ENCODE measurements at regions not wholly inside any gene's neighbourhood (a gene's known extent, or its start where the extent isn't known, plus 50 kb on each side); places are given as distances from the start of the nearest gene placed in this dataset.

DNA sequence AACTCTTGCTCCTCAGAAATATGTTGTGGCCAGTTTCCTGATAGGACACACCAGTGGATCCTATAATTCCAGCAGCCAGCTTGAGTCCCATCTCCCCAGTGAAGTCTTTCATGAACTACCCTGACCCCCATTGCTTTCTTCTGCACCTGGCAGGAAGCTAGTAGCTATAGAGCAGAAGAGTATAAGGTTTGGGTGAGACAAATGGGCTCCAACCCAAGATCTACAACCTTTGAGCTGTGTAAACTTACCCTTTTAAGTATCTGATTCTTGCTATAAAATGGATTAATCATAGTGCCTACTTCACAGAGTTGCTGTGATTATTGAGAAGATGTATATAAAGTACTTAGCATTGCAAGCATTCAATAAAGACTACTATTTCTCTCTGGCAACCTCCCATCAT lies 396.9 kb upstream of the CADM1 start:
- no peak for TF ChIP-seq CTCF (IDR thresholded peaks at IDR 0.05; ENCODE audit: low read depth, low read length)
- no peak overlapping the region for H3K4me3 ChIP-seq (ENCODE audit: low read depth, low read length)

GRCh38 chr11:115900111-115900510 lies 395.9 kb upstream of the CADM1 start:
- no peak overlapping the region for H3K4me3 ChIP-seq (ENCODE audit: low read depth, low read length)
- no peak for TF ChIP-seq CTCF (IDR thresholded peaks at IDR 0.05; ENCODE audit: low read depth, low read length)

- TF ChIP-seq CTCF (IDR thresholded peaks at IDR 0.05; ENCODE audit: low read depth, low read length) = no peak
- no peak overlapping the region for H3K4me3 ChIP-seq (ENCODE audit: low read depth, low read length)
Observed at GRCh38 chr11:115897707-115898106, 393.5 kb upstream of the CADM1 start.

- no peak for TF ChIP-seq CTCF (IDR thresholded peaks at IDR 0.05; ENCODE audit: low read depth, low read length)
- no peak overlapping the region for H3K4me3 ChIP-seq (ENCODE audit: low read depth, low read length)
Observed at GRCh38 chr11:115896084-115896483, 391.9 kb upstream of the CADM1 start.

DNA sequence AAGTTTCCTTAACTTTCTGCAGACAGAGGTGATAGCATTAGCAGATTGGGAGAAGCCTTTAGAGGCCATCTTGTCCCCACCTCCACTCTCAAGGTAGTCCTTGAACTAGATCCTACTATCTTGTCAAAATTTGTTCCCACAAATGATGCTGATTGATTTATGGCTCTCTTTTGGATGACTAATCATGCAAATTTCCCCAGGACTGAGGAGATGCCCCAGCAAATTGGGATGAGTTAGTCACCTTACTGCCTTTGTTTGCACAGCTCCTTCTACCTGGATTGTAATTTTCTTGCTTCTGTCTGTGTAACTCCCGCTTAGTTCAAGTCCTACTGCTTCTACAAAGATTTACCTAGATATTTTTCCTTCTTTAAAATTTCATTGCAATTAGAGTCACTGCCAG lies 391.4 kb upstream of the CADM1 start:
- H3K4me3 ChIP-seq (ENCODE audit: low read depth, low read length) = no peak overlapping the region
- no peak for TF ChIP-seq CTCF (IDR thresholded peaks at IDR 0.05; ENCODE audit: low read depth, low read length)

- TF ChIP-seq CTCF (IDR thresholded peaks at IDR 0.05; ENCODE audit: low read depth, low read length) = no peak
- no peak overlapping the region for H3K4me3 ChIP-seq (ENCODE audit: low read depth, low read length)
Observed at GRCh38 chr11:115894176-115894575, 390.0 kb upstream of the CADM1 start.

GRCh38 chr11:115893461-115894099 lies 389.4 kb upstream of the CADM1 start:
- no peak for TF ChIP-seq CTCF (IDR thresholded peaks at IDR 0.05; ENCODE audit: low read depth, low read length)
- H3K4me3 ChIP-seq (ENCODE audit: low read depth, low read length) = no peak overlapping the region
